GM06990 (cell line): ENCODE measurements at regions not wholly inside any gene's neighbourhood (a gene's known extent, or its start where the extent isn't known, plus 50 kb on each side); places are given as distances from the start of the nearest gene placed in this dataset.

Experiments
- DNase-seq: peaks from one replicate; pipeline ENCODE4 v3.0.0-alpha.2; 2011; ENCODE audit not compliant: insufficient read length; ENCODE audit errors: extremely low read depth
- H3K27me3 ChIP-seq: replicated peaks from 2 replicates; pipeline ENCODE4 v1.6.0; 2011; ENCODE audit warnings: low read length; ENCODE audit not compliant: control insufficient read depth, insufficient read depth
- H3K36me3 ChIP-seq: 2 replicates; pipeline ENCODE4 v1.5.1; 2011; ENCODE audit warnings: low read length; ENCODE audit not compliant: control insufficient read depth, insufficient read depth
- H3K4me3 ChIP-seq: replicated peaks from 2 replicates; pipeline ENCODE4 v1.5.1; 2011; ENCODE audit warnings: low read depth, mild to moderate bottlenecking, control low read depth, low read length
- TF ChIP-seq, protein P1 (sequence below): IDR thresholded peaks from 2 replicates; pipeline ENCODE4 v1.5.1; 2011; ENCODE audit warnings: low read length, control low read depth, mild to moderate bottlenecking, inconsistent platforms; ENCODE audit not compliant: insufficient read depth, poor library complexity, severe bottlenecking

GRCh38 chr4:10205223-10205622, 88.6 kb upstream of the WDR1 start:
- TF ChIP-seq, protein P1, sequence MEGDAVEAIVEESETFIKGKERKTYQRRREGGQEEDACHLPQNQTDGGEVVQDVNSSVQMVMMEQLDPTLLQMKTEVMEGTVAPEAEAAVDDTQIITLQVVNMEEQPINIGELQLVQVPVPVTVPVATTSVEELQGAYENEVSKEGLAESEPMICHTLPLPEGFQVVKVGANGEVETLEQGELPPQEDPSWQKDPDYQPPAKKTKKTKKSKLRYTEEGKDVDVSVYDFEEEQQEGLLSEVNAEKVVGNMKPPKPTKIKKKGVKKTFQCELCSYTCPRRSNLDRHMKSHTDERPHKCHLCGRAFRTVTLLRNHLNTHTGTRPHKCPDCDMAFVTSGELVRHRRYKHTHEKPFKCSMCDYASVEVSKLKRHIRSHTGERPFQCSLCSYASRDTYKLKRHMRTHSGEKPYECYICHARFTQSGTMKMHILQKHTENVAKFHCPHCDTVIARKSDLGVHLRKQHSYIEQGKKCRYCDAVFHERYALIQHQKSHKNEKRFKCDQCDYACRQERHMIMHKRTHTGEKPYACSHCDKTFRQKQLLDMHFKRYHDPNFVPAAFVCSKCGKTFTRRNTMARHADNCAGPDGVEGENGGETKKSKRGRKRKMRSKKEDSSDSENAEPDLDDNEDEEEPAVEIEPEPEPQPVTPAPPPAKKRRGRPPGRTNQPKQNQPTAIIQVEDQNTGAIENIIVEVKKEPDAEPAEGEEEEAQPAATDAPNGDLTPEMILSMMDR: no peak
- DNase-seq: no peak
- H3K4me3 ChIP-seq: no peak overlapping the region
- H3K36me3 ChIP-seq: no peaks in the 10 kb centered on the region
- no peaks in the 10 kb centered on the region; the same call in 1 of the 2 replicates for H3K27me3 ChIP-seq

GRCh38 chr4:10204401-10205058, 87.9 kb upstream of the WDR1 start:
- H3K27me3 ChIP-seq: no peaks in the 10 kb centered on the region; the same call in 1 of the 2 replicates
- TF ChIP-seq, protein P1: no peak
- H3K36me3 ChIP-seq: no peaks in the 10 kb centered on the region
- DNase-seq: no peak
- no peak overlapping the region for H3K4me3 ChIP-seq

DNA sequence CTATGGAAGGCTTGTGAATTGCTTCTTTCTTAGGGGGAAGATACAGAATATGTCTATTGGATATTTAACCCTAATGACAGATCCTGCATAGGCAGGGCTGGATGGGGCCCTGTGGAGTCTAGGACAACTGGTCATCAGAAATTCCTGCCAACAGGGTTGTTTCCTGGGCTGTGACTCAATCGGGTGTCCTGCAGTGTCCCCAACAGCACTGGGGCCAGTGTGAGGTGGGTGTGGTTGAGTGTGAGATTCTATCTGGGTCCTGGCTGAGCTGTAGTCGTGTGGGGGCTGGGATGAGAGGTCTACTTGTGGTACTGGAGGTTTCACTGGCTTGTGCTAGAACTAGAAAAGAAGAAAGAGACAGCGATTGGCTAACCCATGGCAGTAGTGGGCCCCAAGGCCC, 87.3 kb upstream of the WDR1 start:
- no peak for DNase-seq
- TF ChIP-seq, protein P1: no peak
- Histone ChIP-seq H3K4me3 (no peak overlapping the region), H3K36me3 (no peaks in the 10 kb centered on the region), H3K27me3 (no peaks in the 10 kb centered on the region; the same call in 1 of the 2 replicates)

GRCh38 chr4:10201381-10202223, 85.0 kb upstream of the WDR1 start:
- TF ChIP-seq, protein P1: no peak
- no peak for DNase-seq
- Histone ChIP-seq H3K4me3 (no peak overlapping the region), H3K36me3 (no peaks in the 10 kb centered on the region), H3K27me3 (no peaks in the 10 kb centered on the region; the same call in 1 of the 2 replicates)

- Histone ChIP-seq H3K4me3 (no peak overlapping the region), H3K27me3 (no peaks in the 10 kb centered on the region; the same call in 1 of the 2 replicates), H3K36me3 (no peaks in the 10 kb centered on the region)
- no peak for DNase-seq
- TF ChIP-seq, protein P1: no peak
Measured at GRCh38 chr4:10200869-10201268, 84.3 kb upstream of the WDR1 start.
